H1 (cell line): ENCODE measurements at regions not wholly inside any gene's neighbourhood (a gene's known extent, or its start where the extent isn't known, plus 50 kb on each side); places are given as distances from the start of the nearest gene placed in this dataset.

Experiments used
- CTCF ChIA-PET: fragments of 300-600 bp; sonication (Branson Sonifier 250); formaldehyde crosslinking; loops from one replicate; lab custom pipeline; 2021; ENCODE audit not compliant: partially characterized antibody; lab: Charles Lee
- POLR2A ChIA-PET: fragments of 300-600 bp; sonication (Branson Sonifier 250); formaldehyde crosslinking; loops from one replicate; lab custom pipeline; 2021; ENCODE audit warnings: inconsistent platforms; ENCODE audit not compliant: partially characterized antibody; lab: Charles Lee
- DNase-seq, 2 experiments: peaks; one replicate each; pipeline versions ENCODE4 v3.0.0 to v3.0.0-alpha.2; 2010 to 2022; ENCODE audit warnings: low spot score in 2 of 2, low read depth in 1 of 2, mixed read lengths in 1 of 2
- FAIRE-seq: peaks from 2 replicates; lab custom pipeline; 2011; peaks lifted over from hg19 to GRCh38; lab: Jason Lieb, UNC
- H2AFZ ChIP-seq: 2 replicates; pipeline ENCODE4 v1.8.1; 2012; ENCODE audit warnings: low read length, inconsistent platforms
- H2AK5ac ChIP-seq: 2 replicates; pipeline ENCODE4 v1.6.1; 2013; ENCODE audit warnings: low read depth, low read length
- H2BK120ac ChIP-seq: replicated peaks from 2 replicates; pipeline ENCODE3; 2013; ENCODE audit warnings: low read depth, low read length, inconsistent platforms
- H2BK12ac ChIP-seq: 2 replicates; pipeline ENCODE4 v1.6.1; 2013; ENCODE audit warnings: low read depth, low read length
- H2BK15ac ChIP-seq: 2 replicates; pipeline ENCODE4 v1.6.1; 2013; ENCODE audit warnings: low read length
- H2BK20ac ChIP-seq: 2 replicates; pipeline ENCODE4 v1.6.1; 2013; ENCODE audit warnings: low read length
- H2BK5ac ChIP-seq: 2 replicates; pipeline ENCODE4 v1.6.1; 2013; ENCODE audit warnings: low read depth, low read length
- H3K14ac ChIP-seq: 2 replicates; pipeline ENCODE4 v1.6.1; 2013; ENCODE audit warnings: inconsistent platforms; ENCODE audit not compliant: insufficient read length
- H3K18ac ChIP-seq: 2 replicates; pipeline ENCODE4 v1.6.1; 2013; ENCODE audit warnings: low read length; ENCODE audit errors: extremely low read depth
- H3K23ac ChIP-seq: 2 replicates; pipeline ENCODE4 v1.6.1; 2013; ENCODE audit warnings: inconsistent platforms; ENCODE audit not compliant: insufficient read length
- H3K23me2 ChIP-seq: 2 replicates; pipeline ENCODE4 v1.6.1; 2013; ENCODE audit warnings: low read depth, low read length
- H3K27ac ChIP-seq: 2 replicates; pipeline ENCODE4 v1.6.1; 2011; ENCODE audit warnings: low read depth, low read length, inconsistent platforms
- H3K27me3 ChIP-seq, 4 experiments: replicated peaks in 1 of 4; 1 replicate in 1 of 4; 2 replicates in 3 of 4; pipeline versions ENCODE4 v1.6.1 to v1.8.1; 2011 to 2013; ENCODE audit warnings: low read length in 3 of 4, mild to moderate bottlenecking in 3 of 4, inconsistent platforms in 2 of 4, mixed read lengths in 2 of 4, moderate library complexity in 1 of 4; ENCODE audit not compliant: control insufficient read depth in 3 of 4, insufficient read depth in 3 of 4; ENCODE audit errors: extremely low read depth in 1 of 4
- H3K36me3 ChIP-seq, 4 experiments: 2 replicates each; pipeline versions ENCODE4 v1.6.1 to v1.8.1; 2011 to 2013; ENCODE audit warnings: mild to moderate bottlenecking in 4 of 4, low read length in 3 of 4, moderate library complexity in 2 of 4, control low read depth in 1 of 4, inconsistent platforms in 1 of 4; ENCODE audit not compliant: insufficient read depth in 4 of 4, control insufficient read depth in 2 of 4
- H3K4ac ChIP-seq: replicated peaks from 2 replicates; pipeline ENCODE3; 2013; ENCODE audit warnings: low read length, low read depth, mixed read lengths, inconsistent platforms; ENCODE audit not compliant: insufficient read length
- H3K4me1 ChIP-seq, 4 experiments: replicated peaks in 1 of 4; 1 replicate in 1 of 4; 2 replicates in 3 of 4; pipeline versions ENCODE4 v1.6.1 to v1.8.1; 2011 to 2013; ENCODE audit warnings: low read length in 3 of 4, inconsistent platforms in 2 of 4, mixed read lengths in 1 of 4; ENCODE audit not compliant: insufficient read depth in 4 of 4, control insufficient read depth in 3 of 4
- H3K4me2 ChIP-seq, 2 experiments: 2 replicates each; pipeline versions ENCODE4 v1.6.1 to v1.8.1; 2011 to 2013; ENCODE audit warnings: low read depth in 2 of 2, low read length in 2 of 2, control low read depth in 1 of 2, inconsistent platforms in 1 of 2, mild to moderate bottlenecking in 1 of 2; ENCODE audit not compliant: insufficient read depth in 1 of 2
- H3K4me3 ChIP-seq, 4 experiments: fragments of 200-600, 300-600 bp in 1 of 4; sonication (generic), shearing (Covaris generic), sonication (Bioruptor Twin) in 1 of 4; 2 replicates each; pipeline versions ENCODE4 v1.5.1 to v1.8.1; 2011 to 2016; ENCODE audit warnings: low read length in 4 of 4, low read depth in 3 of 4, control low read depth in 2 of 4, inconsistent platforms in 2 of 4, mild to moderate bottlenecking in 2 of 4, mixed read lengths in 1 of 4, moderate library complexity in 1 of 4; ENCODE audit not compliant: insufficient read depth in 2 of 4; ENCODE audit errors: extremely low read depth in 1 of 4
- H3K56ac ChIP-seq: replicated peaks from 2 replicates; pipeline ENCODE3; 2013; ENCODE audit warnings: low read depth, mild to moderate bottlenecking, mixed read lengths, low read length, inconsistent platforms; ENCODE audit not compliant: insufficient read length
- H3K79me1 ChIP-seq: 2 replicates; pipeline ENCODE4 v1.6.1; 2013; ENCODE audit warnings: low read depth, low read length, control low read depth
- H3K79me2 ChIP-seq, 2 experiments: 2 replicates each; pipeline versions ENCODE4 v1.6.1 to v1.8.1; 2012 to 2013; ENCODE audit warnings: low read length in 2 of 2, mild to moderate bottlenecking in 2 of 2, inconsistent platforms in 1 of 2; ENCODE audit not compliant: insufficient read depth in 2 of 2, control insufficient read depth in 1 of 2
- H3K9ac ChIP-seq, 4 experiments: replicated peaks in 1 of 4; 1 replicate in 1 of 4; 2 replicates in 3 of 4; pipeline versions ENCODE4 v1.6.1 to v1.8.1; 2011 to 2013; ENCODE audit warnings: low read depth in 3 of 4, low read length in 3 of 4, control low read depth in 2 of 4, mild to moderate bottlenecking in 2 of 4, moderate library complexity in 2 of 4, inconsistent platforms in 1 of 4; ENCODE audit errors: extremely low read depth in 1 of 4
- H3K9me3 ChIP-seq, 2 experiments: 2 replicates each; pipeline versions ENCODE4 v1.6.1 to v1.8.1; 2012 to 2013; ENCODE audit warnings: mild to moderate bottlenecking in 2 of 2, moderate library complexity in 2 of 2, control low read depth in 1 of 2, inconsistent platforms in 1 of 2, low read depth in 1 of 2, low read length in 1 of 2, mixed read lengths in 1 of 2; ENCODE audit not compliant: insufficient read depth in 2 of 2
- H4K20me1 ChIP-seq, 2 experiments: replicated peaks in 1 of 2; 2 replicates each; pipeline versions ENCODE3 to v1.8.1; 2011 to 2013; ENCODE audit warnings: inconsistent platforms in 2 of 2, low read length in 2 of 2, mild to moderate bottlenecking in 1 of 2; ENCODE audit not compliant: insufficient read depth in 2 of 2, control insufficient read depth in 1 of 2
- H4K5ac ChIP-seq: 2 replicates; pipeline ENCODE4 v1.6.1; 2013; ENCODE audit warnings: low read length, low read depth, mixed read lengths, inconsistent platforms; ENCODE audit not compliant: insufficient read length
- H4K8ac ChIP-seq: 2 replicates; pipeline ENCODE4 v1.8.0; 2013; ENCODE audit warnings: mild to moderate bottlenecking, moderate library complexity, low read length, inconsistent platforms; ENCODE audit not compliant: insufficient read depth; ENCODE audit errors: extremely low read depth
- H4K91ac ChIP-seq: replicated peaks from 2 replicates; pipeline ENCODE3; 2013; ENCODE audit warnings: low read length, mixed read lengths, inconsistent platforms; ENCODE audit not compliant: insufficient read length
- GTF2F1 ChIP-seq: IDR thresholded peaks from 2 replicates; pipeline ENCODE4 v1.6.1; 2012; ENCODE audit warnings: low read depth, low read length, improper control_type of control experiment, borderline replicate concordance
- SP4 ChIP-seq: IDR thresholded peaks from 2 replicates; pipeline ENCODE4 v1.6.1; 2012; ENCODE audit warnings: low read length, inconsistent platforms
- WGBS, 2 experiments: shearing (Covaris generic) in 1 of 2; methylation state at CpG; one replicate each; pipeline versions ENCODE4 v1.1.6 to v1.1.7; 2013 to 2015; ENCODE audit warnings: low lambda C conversion rate in 2 of 2, mixed read lengths in 2 of 2, inconsistent platforms in 1 of 2, low coverage in 1 of 2, missing lambda C conversion rate in 1 of 2; ENCODE audit not compliant: insufficient replicate concordance in 2 of 2, insufficient coverage in 1 of 2, insufficient read length in 1 of 2; ENCODE audit errors: extremely low coverage in 1 of 2, missing lambda C conversion rate in 1 of 2; 5-methylcytosine and 5-hydroxymethylcytosine counted together

DNA sequence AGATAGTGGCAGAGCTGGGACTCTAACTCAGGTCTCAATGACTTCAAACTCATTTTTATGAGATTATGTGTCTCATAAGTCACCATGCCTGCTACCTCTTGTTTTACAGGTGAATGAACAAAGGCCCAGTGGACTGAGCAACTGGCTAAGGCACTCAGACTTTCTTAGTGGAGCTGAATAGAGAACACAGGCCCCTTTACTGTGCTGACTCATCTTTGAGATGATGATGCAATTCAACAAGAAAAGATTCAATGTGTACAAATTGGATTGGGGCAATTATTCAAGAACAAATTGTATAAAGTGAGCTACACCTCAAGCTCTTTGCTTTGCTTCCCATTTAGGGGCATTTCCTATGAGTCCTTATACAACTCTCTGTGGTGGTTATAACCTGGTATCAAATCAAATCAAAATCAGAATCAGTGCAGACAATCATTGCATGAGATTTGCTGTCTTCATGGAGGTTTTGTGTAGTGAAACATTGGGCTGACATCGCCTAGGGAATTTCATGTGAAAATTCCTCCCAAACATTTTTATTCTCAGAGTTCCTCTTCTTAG is 84.3 kb upstream of the PPP2R2B start:
- Histone ChIP-seq H2AK5ac (no peak overlapping the region), H4K5ac (no peak overlapping the region), H2BK12ac (no peak overlapping the region), H2BK15ac (no peak overlapping the region), H3K23me2 (no peaks in the 10 kb centered on the region), H3K27me3 (no peaks in the 10 kb centered on the region), H3K9ac (no peak overlapping the region), H3K9me3 (no peaks in the 10 kb centered on the region), H3K4me1 (no peaks in the 10 kb centered on the region; a peak in 1 of 7 replicates), H3K4me2 (no peak overlapping the region), H3K79me1 (no peaks in the 10 kb centered on the region), H2BK120ac (no peak overlapping the region), H4K91ac (no peak overlapping the region), H3K36me3 (no peaks in the 10 kb centered on the region), H3K4me3 (no peak overlapping the region), H3K14ac (no peak overlapping the region), H4K20me1 (no peaks in the 10 kb centered on the region), H2AFZ (peak overlapping the region; percentile 13; the same call in 1 of the 2 replicates), H3K27ac (no peak overlapping the region), H2BK5ac (no peak overlapping the region), H3K79me2 (no peaks in the 10 kb centered on the region), H3K4ac (no peak overlapping the region), H3K18ac (no peak overlapping the region), H4K8ac (no peak overlapping the region), H2BK20ac (no peak overlapping the region), H3K23ac (no peak overlapping the region), H3K56ac (no peak overlapping the region)
- POLR2A ChIA-PET: no interaction called here
- TF ChIP-seq SP4 (no peak), GTF2F1 (no peak)
- WGBS, 2 experiments: 89% methylated on average over 1 of the region's 1 CpG; no CpG with 5 or more reads in 1 of the 2 experiments
- CTCF ChIA-PET: interaction anchor here (0.7 to 8.0 kb wide), 7 partner anchors 13 to 430 kb away, joined by 3 to 123 read pairs (median 7); no protein-coding TSS in a partner anchor
- FAIRE-seq: no peak
- no peak for DNase-seq
